Fibroblast of the conjunctiva (primary cell): ENCODE measurements at regions not wholly inside any gene's neighbourhood (a gene's known extent, or its start where the extent isn't known, plus 50 kb on each side); places are given as distances from the start of the nearest gene placed in this dataset.
A peak's percentile ranks its signal among the peaks of the same experiment; 100 is the strongest.
"Not testable (repeated sequence)": the region's sequence is repeated elsewhere in the genome, so short reads cannot be mapped to it uniquely, and the experiment has no call there.

Source experiments
- DNase-seq: peaks from one replicate; pipeline ENCODE4 v3.0.0-alpha.2; 2010; ENCODE audit warnings: low read depth

GRCh38 chr5:44048276-44048984, 340.8 kb downstream of the FGF10 start:
- DNase-seq: peak; percentile 8

- DNase-seq: no peak
Observed at GRCh38 chr5:44046619-44047364, 342.4 kb downstream of the FGF10 start.

- not testable (repeated sequence) for DNase-seq
Observed at GRCh38 chr5:44044549-44044948, 344.7 kb downstream of the FGF10 start.

- no peak for DNase-seq
Observed at GRCh38 chr5:44028226-44028625, 361.0 kb downstream of the FGF10 start.

GRCh38 chr5:44022622-44023021, 366.6 kb downstream of the FGF10 start:
- no peak for DNase-seq

GRCh38 chr5:44011518-44011917, 377.7 kb downstream of the FGF10 start:
- DNase-seq: no peak

GRCh38 chr5:44002381-44002901, 386.8 kb downstream of the FGF10 start:
- peak; percentile 26 for DNase-seq

- DNase-seq: no peak
Observed at GRCh38 chr5:44001675-44002380, 387.4 kb downstream of the FGF10 start.

GRCh38 chr5:44001236-44001635, 388.0 kb downstream of the FGF10 start:
- no peak for DNase-seq

- peak; percentile 77 for DNase-seq
Observed at GRCh38 chr5:43997647-43998272, 391.5 kb downstream of the FGF10 start.

- no peak for DNase-seq
Observed at GRCh38 chr5:43996221-43996620, 393.0 kb downstream of the FGF10 start.

- no peak for DNase-seq
Observed at GRCh38 chr5:43994352-43994708, 391.4 kb downstream of the NNT start.

GRCh38 chr5:43993634-43994351, 390.8 kb downstream of the NNT start:
- DNase-seq: no peak

- no peak for DNase-seq
Observed at GRCh38 chr5:43985411-43985810, 382.4 kb downstream of the NNT start.

GRCh38 chr5:43981556-43981955, 378.6 kb downstream of the NNT start:
- no peak for DNase-seq

- DNase-seq: no peak
Observed at GRCh38 chr5:43973908-43974307, 370.9 kb downstream of the NNT start.

GRCh38 chr5:43973318-43973717, 370.3 kb downstream of the NNT start:
- peak; percentile 23 for DNase-seq

GRCh38 chr5:43967165-43967564, 364.2 kb downstream of the NNT start:
- peak; percentile 13 for DNase-seq

- no peak for DNase-seq
Observed at GRCh38 chr5:43959144-43959543, 356.2 kb downstream of the NNT start.

- DNase-seq: peak; percentile 9
Observed at GRCh38 chr5:43947935-43948334, 345.0 kb downstream of the NNT start.

GRCh38 chr5:43941806-43942205, 338.8 kb downstream of the NNT start:
- no peak for DNase-seq

- DNase-seq: no peak
Observed at GRCh38 chr5:43940562-43940961, 337.6 kb downstream of the NNT start.
